Lower leg skin (tissue), 4 donors: ENCODE measurements at regions not wholly inside any gene's neighbourhood (a gene's known extent, or its start where the extent isn't known, plus 50 kb on each side); places are given as distances from the start of the nearest gene placed in this dataset.
A peak's percentile ranks its signal among the peaks of the same experiment; 100 is the strongest.

Experiments used
- DNase-seq, 2 donors: peaks; one replicate each; pipeline ENCODE4 v3.0.0-alpha.2; 2019; ENCODE audit warnings: low spot score in 2 of 2
- H3K4me3 ChIP-seq: fragments of 200-600 bp; sonication (generic); 2 replicates; pipeline ENCODE4 v1.5.1; 2017; ENCODE audit warnings: mild to moderate bottlenecking, low read depth; ENCODE audit not compliant: poor library complexity, severe bottlenecking
- POLR2A ChIP-seq, 2 donors: fragments of 450-650 bp; IDR thresholded peaks; one replicate each; pipeline ENCODE4 v1.6.1; 2016 to 2017; ENCODE audit warnings: antibody characterized with exemption in 2 of 2, mild to moderate bottlenecking in 1 of 2, moderate library complexity in 1 of 2
- WGBS, 2 donors: methylation state at CpG; one replicate each; pipeline ENCODE4 v1.1.5; 2018; 5-methylcytosine and 5-hydroxymethylcytosine counted together
- intact Hi-C: fragments of 100-400 bp; cut with DNase I; formaldehyde crosslinking; loops from one replicate; pipeline ENCODE4 v1.15.0; 2023; ENCODE audit warnings: low total_unique reads
- TF ChIP-seq, protein P1 (sequence below), 3 donors: fragments of 450-650 bp; IDR thresholded peaks; one replicate each; pipeline ENCODE4 v1.5.1; 2016; ENCODE audit warnings: antibody characterized with exemption in 3 of 3, mild to moderate bottlenecking in 3 of 3, moderate library complexity in 2 of 3

DNA sequence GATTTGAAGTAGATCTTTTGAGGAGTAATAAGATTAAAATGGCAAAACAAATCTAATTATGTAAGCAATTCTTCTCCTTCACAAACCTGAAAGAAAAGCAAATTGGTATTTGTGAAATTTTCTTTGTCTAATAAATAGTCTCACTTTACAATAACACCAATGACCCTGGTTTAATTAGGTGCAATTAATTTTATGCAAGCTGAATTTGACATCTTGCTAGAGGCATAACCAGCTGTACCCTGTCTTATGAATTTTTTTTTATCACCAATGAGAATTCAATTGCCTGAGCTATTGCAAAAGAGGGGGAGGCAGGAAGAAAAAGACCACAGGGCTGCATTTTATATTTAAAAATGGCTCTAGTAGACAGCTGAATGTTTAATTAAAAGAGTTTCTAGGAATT, 113.5 kb upstream of the IL12A start:
- intact Hi-C loops: no loop called here
- H3K4me3 ChIP-seq: no peak overlapping the region
- no peak for TF ChIP-seq POLR2A (IDR thresholded peaks at IDR 0.05)
- TF ChIP-seq, protein P1, sequence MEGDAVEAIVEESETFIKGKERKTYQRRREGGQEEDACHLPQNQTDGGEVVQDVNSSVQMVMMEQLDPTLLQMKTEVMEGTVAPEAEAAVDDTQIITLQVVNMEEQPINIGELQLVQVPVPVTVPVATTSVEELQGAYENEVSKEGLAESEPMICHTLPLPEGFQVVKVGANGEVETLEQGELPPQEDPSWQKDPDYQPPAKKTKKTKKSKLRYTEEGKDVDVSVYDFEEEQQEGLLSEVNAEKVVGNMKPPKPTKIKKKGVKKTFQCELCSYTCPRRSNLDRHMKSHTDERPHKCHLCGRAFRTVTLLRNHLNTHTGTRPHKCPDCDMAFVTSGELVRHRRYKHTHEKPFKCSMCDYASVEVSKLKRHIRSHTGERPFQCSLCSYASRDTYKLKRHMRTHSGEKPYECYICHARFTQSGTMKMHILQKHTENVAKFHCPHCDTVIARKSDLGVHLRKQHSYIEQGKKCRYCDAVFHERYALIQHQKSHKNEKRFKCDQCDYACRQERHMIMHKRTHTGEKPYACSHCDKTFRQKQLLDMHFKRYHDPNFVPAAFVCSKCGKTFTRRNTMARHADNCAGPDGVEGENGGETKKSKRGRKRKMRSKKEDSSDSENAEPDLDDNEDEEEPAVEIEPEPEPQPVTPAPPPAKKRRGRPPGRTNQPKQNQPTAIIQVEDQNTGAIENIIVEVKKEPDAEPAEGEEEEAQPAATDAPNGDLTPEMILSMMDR (IDR thresholded peaks at IDR 0.05): no peak

DNA sequence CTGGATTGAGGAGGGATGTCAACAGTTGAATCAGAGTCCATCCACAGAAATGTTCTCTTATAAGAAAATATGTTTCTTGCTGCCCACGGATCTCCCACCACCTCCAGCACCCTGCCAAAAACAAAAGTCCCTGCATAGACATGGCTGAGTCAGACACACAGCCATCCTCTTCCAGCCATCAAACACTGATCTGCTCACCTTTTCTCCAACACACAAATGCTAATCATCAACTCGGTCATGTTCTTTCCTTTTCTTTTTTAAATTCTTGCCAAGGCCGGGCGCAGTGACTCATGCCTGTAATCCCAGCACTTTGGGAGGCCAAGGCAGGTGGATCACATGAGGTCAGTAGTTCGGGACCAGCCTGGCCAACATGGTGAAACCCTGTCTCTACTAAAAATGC, 110.7 kb upstream of the IL12A start:
- no peak overlapping the region for H3K4me3 ChIP-seq
- no peak for DNase-seq
- TF ChIP-seq, protein P1 (IDR thresholded peaks at IDR 0.05): no peak
- no peak for TF ChIP-seq POLR2A (IDR thresholded peaks at IDR 0.05)
- intact Hi-C loops: no loop called here
- 81 to 85% methylated on average over 5 of the region's 5 CpGs for WGBS, 2 donors

More for the DNA sequence above, 113.5 kb upstream of the IL12A start:
- no peak for DNase-seq

DNA sequence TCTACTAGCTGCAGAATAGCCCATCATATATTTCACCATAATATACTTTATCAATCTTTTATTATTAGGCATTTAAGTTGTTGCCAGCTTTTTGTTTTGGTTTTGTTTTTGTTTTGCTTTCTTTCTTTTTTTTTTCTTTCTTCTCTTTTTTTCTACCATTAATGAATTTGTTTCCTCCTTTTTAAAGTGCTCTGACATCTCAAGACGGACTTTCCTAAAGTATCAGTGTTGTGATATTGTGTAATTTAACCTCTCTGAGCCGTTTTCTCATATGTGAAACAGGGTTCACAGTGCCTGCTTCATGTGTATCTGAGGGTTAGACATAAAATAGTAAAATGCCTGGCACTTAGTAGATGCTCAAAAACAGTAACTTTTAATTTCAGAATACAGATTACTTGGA, 109.5 kb upstream of the IL12A start:
- intact Hi-C loops: no loop called here
- no peak for TF ChIP-seq POLR2A (IDR thresholded peaks at IDR 0.05)
- TF ChIP-seq, protein P1 (IDR thresholded peaks at IDR 0.05): no peak
- no peak for DNase-seq
- no peak overlapping the region for H3K4me3 ChIP-seq
- 73 to 95% methylated on average over 2 of the region's 2 CpGs for whole genome bisulfite sequencing, 2 donors

DNA sequence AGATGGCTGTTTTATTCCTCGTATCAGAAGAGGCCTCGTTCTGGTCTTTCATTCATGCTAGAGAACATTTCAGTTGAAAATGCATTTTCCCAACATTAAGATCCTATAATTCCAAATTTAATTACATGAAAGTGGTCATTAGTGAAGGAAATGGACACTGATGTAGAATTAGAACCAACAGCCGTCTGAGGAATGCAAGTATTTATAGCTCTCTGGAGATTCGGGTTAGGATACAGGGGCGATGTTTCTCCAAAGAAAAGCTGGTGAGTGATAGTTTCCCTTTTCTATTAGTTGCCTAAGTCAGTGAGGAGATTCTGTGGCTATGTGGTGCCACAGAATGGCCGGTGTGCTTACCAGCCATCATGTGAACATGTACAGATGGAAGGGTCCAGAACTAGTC, 109.0 kb upstream of the IL12A start:
- intact Hi-C loops: no loop called here
- DNase-seq: no peak
- H3K4me3 ChIP-seq: no peak overlapping the region
- 68 to 76% methylated on average over 6 of the region's 6 CpGs for WGBS, 2 donors
- TF ChIP-seq POLR2A (IDR thresholded peaks at IDR 0.05): no peak
- TF ChIP-seq, protein P1 (IDR thresholded peaks at IDR 0.05): no peak

DNA sequence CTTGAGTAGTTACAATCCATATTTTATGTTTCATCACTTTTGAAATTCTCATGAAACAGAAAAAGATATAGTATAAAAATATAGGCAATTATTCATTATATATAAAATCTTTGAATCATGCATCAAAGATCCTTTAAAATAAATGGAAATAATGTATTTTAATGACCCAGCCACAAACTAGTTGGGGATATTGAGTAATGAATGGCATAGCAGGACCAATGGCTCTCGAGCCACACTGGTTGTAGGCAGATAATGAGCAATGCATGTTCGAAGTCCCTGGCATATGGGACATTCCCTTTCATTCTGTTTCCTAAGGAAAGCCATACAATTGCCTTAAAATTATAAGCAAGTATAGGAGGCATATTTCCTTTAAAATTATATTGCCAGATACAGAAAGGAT, 107.4 kb upstream of the IL12A start:
- WGBS, 2 donors: 76 to 77% methylated on average over 2 of the region's 2 CpGs
- DNase-seq: no peak
- no peak overlapping the region for H3K4me3 ChIP-seq
- no peak for TF ChIP-seq POLR2A (IDR thresholded peaks at IDR 0.05)
- TF ChIP-seq, protein P1 (IDR thresholded peaks at IDR 0.05): no peak
- intact Hi-C loops: loop anchor here (10.0 kb wide), 1 partner anchor 124 kb away; no protein-coding TSS in a partner anchor

DNA sequence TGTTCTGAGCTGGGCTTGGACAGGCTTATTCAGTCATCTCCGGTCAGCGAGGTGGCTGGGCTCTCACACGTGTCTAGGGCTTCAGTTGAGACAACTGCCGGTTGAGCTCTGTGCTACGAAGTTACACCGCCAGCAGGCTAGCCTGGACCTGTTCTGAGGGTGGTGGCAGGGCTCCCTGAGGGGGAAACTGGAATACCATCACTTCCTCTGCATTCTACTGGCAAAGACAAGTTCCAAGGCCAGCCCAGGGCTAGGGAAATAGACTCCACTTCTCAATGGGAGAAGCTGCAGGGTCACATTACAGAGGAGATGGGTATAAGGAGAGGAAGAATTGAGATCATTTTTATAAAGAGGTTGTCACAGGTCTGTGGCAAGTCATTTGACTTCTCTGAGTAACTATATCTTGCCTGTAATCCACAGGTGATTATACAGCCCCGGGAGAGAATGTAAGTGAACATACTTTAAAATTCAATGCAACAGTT, 106.8 kb upstream of the IL12A start:
- intact Hi-C loops: loop anchor here (10.0 kb wide), 1 partner anchor 123 kb away; no protein-coding TSS in a partner anchor
- 35 to 48% methylated on average over 7 of the region's 7 CpGs for WGBS, 2 donors
- peak in 1 of 2 donors; percentile 21 for DNase-seq
- no peak for TF ChIP-seq POLR2A (IDR thresholded peaks at IDR 0.05)
- TF ChIP-seq, protein P1 (IDR thresholded peaks at IDR 0.05): no peak
- no peak overlapping the region for H3K4me3 ChIP-seq
